ENCODE measurements at regions not wholly inside any gene's neighbourhood (a gene's known extent, or its start where the extent isn't known, plus 50 kb on each side); places are given as distances from the start of the nearest gene placed in this dataset.

DNA sequence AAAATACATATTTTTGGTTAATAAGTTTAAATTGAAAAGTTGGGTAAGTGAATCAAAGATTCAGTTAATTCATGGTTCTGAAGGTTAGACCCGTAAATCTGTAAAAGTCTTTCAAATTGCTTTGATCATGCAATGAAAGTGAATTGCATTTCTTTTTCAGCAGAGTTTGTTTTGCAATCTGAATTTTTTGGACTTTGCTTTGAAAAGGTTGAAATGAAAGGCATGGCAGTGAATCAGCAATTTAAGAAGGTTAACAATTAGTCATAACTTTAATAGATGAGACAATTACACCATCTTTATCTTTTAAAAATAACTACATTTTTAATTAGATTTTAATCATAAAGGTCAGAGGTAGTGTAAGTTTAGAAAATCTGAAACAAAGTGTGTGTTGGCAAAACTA, 310.9 kb upstream of the KCNJ16 start:
- DNase-seq (ENCODE audit: low read depth): no peak

DNA sequence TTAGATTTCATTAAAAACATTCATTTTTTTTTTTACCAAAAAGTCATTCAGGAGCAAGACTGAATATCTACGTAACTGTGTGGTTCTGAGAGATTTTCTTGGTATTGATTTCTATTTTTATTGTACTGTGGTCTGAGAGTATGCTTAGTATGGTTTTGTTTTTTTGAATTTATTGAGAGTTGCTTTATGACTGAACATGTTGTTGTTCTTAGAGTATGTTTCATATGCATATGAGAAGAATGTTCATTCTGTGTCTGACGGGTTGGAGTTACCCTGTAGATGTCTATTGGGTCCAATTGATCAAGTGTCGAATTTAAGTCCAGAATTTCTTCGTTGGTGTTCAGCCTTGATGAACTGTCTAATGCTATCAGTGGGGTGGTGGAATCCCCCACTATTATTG, 306.0 kb upstream of the KCNJ16 start:
- DNase-seq (ENCODE audit: low read depth): no peak

DNA sequence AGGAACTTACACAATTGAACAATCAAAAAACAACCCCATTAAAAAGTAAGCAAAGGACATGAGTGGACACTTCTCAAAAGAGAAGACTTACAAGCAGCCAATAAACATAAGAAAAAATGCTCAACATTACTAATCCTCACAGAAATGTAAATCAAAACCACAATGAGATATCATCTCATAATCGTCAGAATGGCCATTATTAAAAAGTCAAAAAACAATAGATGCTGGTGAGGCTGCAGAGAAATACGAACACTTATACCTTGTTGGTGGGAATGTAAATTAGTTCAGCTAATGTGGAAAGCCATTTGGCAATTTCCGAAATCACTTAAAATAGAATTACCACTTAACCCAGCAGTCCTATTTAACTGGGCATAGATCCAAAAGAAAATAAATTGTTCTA, 301.9 kb upstream of the KCNJ16 start:
- no peak for DNase-seq (ENCODE audit: low read depth)

- DNase-seq (ENCODE audit: low read depth): peak; percentile 81
These were observed 295.4 kb upstream of the KCNJ16 start for GRCh38 chr17:69779378-69780214.

DNA sequence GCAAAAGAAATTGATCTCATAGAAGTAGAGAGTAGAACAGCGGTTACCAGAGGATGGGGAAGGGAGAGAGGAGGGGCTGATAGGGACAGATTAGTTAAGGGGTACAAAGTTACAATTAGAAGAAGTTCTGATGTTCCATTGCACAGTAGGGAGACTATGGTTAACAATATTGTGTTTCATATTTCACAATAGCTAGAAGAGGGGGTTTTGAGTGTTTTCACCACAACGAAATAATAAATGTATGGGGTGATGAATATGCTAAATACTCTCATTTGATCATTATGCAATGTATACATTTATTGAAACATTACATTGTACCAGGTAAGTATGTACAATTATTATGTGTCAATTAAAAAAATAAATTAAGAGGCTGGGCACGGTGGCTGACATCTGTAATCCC, 291.2 kb upstream of the KCNJ16 start:
- no peak for DNase-seq (ENCODE audit: low read depth)

- DNase-seq (ENCODE audit: low read depth): no peak
These were observed 286.1 kb upstream of the KCNJ16 start for GRCh38 chr17:69788957-69789356.

DNA sequence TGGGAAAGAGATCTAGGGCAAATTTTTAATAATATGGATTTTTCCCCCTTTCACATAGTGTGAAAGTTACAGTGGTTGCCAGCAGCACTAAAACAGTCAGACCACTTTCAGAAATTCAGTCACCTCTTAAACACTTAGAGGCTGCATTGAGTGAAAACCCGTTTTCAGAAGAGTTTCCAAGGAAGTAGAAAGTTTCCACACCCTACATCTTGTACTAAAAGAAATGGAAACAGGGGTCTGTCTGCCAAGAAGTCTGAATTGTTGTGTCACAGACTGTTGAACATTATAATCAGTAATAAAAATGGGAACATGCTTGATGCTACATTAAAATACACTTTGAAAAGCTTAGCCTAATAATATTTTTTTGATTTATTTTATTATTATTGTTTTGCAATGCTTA, 278.9 kb upstream of the KCNJ16 start:
- no peak for DNase-seq (ENCODE audit: low read depth)

GRCh38 chr17:69800870-69801269, 274.2 kb upstream of the KCNJ16 start:
- no peak for DNase-seq (ENCODE audit: low read depth)

- DNase-seq (ENCODE audit: low read depth): no peak
These were observed 273.7 kb upstream of the KCNJ16 start for GRCh38 chr17:69801368-69801767.

- DNase-seq (ENCODE audit: low read depth): no peak
These were observed 272.8 kb upstream of the KCNJ16 start for GRCh38 chr17:69802045-69802740.

DNA sequence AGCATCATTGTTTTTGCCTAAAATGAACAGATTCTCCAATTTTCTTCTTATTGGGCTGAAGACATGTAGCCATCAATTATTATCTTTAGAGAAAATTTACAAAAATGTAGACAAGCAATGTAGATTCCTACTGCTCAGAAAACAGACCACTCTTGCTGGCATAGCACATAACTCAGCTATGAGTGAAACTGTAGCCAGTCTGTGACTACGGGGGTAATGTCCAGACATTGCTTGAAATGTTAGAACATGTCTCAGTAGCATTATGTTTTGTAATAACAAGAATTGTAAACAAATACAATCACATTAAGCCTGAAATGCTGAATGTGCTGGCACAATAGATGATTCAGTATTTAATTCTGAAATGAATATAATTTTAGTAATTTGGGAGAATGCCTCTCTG, 265.7 kb upstream of the KCNJ16 start:
- no peak for DNase-seq (ENCODE audit: low read depth)

- DNase-seq (ENCODE audit: low read depth): no peak
These were observed 264.6 kb upstream of the KCNJ16 start for GRCh38 chr17:69810326-69810965.

GRCh38 chr17:69812240-69812837, 262.7 kb upstream of the KCNJ16 start:
- DNase-seq (ENCODE audit: low read depth): no peak

DNA sequence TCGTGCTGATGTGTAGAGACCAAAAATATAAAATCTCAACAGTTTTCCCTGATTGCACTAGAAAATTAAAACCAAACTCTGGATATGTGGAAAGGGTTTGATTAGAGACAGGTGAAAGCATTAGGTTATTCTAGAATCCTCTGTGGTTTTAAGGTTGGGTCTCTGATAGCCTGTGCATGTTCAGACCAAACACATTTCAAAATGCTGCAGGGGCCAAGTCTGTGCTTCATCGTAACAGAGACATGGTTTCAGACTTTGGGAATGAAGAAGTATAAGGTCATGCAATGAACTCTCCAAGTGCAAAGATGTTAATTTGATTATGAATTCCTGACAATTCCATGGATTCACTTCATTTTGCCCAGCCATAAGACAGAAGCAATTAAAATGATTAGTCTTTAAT, 261.0 kb upstream of the KCNJ16 start:
- no peak for DNase-seq (ENCODE audit: low read depth)

GRCh38 chr17:69815406-69815805, 259.6 kb upstream of the KCNJ16 start:
- no peak for DNase-seq (ENCODE audit: low read depth)

DNA sequence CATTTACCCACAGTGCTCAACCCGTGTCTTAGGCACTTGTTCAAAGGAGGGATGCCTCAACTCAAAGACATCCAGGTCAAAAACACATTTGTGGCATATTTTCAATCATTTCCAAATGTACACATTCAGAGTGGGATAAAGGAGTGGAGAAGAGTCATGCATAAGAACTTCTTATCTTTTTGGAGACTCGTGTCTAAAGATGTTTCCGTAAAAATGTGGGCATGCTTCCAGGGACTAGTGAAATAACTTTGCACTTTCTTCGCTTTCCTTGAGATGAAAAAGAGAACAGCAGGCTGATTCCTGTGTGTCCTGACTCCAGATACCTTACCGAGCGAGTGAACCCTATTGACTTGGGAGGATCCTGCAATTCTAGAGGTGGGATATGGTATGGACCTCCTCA, 256.6 kb upstream of the KCNJ16 start:
- DNase-seq (ENCODE audit: low read depth): no peak

DNA sequence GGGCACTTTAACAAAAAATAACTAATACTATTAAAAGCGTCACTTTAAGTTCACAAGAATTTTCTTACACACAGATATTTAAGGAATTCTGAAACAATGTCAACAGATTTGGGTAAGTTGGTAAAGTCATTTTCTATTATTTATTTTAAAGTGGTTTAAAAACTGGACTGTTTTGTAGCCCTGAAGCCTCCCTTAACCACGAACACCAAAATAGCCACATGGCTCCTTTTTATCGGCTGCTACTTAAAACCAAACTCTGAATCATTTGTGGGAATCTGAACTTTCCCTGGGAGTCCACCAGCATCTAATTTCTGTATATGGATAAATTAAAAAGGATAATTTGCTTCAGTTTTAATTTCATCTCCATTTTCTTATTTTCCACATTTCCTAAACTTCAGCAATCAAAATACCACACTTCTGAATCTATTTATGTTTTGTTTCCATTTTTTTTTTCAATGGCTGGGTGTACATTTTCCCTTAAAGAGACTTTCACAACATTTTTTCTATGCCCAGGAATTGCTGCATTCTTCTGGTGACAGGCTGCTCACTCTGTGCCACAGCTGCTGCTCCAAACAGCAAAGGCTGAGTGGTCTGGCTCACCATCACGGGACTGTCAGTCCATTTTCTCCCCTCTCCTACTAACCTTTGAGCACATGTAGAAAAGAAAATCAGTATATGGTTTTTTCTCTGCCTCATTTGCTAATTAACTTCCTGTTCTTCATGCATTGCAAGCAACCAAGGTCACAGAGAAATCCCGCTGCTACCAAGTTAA, 255.5 kb upstream of the KCNJ16 start:
- no peak for DNase-seq (ENCODE audit: low read depth)

- DNase-seq (ENCODE audit: low read depth): no peak
These were observed 254.1 kb upstream of the KCNJ16 start for GRCh38 chr17:69820876-69821473.

DNA sequence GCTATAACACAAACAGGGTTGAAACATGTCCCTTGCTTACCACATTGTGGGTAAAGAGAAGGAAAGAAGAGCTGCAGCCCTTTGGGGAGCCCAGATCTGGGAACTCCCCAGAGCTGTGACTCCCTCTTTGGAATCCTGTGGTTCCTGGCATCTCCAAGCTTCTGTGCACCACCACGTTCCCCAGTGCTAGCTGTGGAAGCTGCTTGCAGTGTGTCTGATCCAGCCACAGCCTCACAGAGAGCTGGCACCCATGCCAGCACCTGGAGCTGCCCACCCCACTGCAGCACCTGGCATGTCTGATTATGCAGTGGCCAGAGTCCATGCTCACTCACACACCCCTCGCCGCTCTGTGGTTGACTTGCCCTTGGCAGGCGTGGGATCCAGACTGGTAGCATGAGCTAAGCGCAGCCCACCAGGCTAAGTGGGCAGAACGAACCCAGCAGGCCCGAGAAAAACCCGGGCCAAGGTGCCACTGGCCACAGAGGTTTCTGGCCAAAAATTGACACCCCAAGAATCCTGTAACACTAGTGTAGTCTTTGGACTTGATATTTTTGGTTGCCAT, 252.6 kb upstream of the KCNJ16 start:
- DNase-seq (ENCODE audit: low read depth): no peak

- DNase-seq (ENCODE audit: low read depth): peak; percentile 83
These were observed 246.9 kb upstream of the KCNJ16 start for GRCh38 chr17:69828087-69828486.

DNA sequence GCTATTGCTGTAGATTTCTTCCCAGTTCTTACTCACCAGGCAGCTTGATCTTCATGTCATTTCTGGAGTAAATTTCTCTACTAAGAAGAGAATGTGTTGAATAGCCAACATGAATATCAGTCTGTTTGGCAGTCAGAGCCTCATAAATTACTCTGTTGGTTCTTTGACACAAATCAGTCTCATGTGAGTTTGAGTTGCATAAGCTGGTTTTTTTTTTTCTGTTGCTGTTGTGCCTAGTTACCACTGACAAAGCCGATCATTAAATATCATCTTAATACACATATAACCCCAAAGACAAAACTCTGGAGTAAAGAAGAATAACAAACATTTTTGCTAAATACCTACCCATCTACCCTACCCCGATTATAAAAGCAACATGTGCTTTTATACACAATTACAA, 240.5 kb upstream of the KCNJ16 start:
- no peak for DNase-seq (ENCODE audit: low read depth)
